Daoy (cell line): ENCODE measurements at regions not wholly inside any gene's neighbourhood (a gene's known extent, or its start where the extent isn't known, plus 50 kb on each side); places are given as distances from the start of the nearest gene placed in this dataset.

Experiments used
- DNase-seq: peaks from one replicate; pipeline ENCODE4 v3.0.0-alpha.2; 2015; ENCODE audit warnings: low read depth

DNA sequence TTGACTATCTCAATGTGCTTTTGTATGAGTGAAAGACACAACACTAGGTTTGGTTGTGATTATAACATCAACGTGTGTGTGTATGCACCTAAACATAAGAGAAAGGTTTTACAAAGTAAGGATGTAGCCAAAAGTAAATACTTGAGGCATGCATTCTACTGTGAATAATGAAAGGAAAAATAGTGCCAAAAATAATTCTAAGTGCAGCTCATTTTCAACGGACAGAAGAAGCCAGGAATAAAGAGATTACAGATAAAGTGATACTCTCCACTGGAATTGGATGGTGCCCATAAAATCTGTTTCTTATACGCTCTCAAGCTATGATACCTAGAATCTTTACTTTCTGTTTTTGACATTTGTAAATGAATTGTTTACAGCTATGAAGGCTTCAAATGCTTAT lies 135.0 kb upstream of the TMEM72 start:
- DNase-seq, result no peak

DNA sequence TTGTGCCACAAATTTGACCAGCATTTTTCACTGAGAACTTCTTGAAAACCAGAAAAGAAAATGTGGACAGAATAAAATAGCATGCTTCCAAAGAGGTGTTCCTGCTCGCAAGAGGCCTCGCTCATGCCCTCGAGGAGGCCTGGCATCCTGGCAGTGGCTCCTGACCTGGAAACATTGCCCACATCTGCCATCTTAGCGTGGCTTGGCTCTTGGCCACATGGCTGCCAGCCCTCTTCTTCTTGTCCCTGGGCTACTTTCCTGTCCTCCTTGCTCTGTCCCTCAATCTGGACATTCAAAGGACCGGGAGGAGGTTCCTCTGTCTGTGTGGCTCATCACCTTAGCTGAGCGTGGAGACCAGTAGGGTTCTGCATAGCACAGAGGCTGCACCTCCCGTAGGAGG lies 131.6 kb upstream of the TMEM72 start:
- DNase-seq, result no peak

DNA sequence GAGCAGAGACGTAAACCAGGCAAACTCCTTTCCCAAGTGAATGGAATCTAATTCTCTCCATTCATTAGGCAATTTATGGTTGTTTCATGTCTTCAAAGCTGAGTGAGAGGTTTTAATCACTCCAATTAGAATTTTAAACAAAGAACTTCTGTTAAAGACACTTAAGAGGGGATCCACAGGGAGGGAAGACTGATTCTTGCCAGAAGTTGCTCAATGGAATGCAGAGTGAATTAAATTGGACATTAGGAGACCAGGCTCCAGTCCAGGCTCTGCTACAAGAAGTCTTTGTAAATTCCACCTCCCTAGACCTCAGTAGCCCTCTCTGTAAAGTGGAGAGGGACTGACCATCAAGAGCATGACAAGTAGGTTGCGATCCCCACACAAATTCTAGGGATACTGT lies 130.7 kb upstream of the TMEM72 start:
- no peak for DNase-seq

DNA sequence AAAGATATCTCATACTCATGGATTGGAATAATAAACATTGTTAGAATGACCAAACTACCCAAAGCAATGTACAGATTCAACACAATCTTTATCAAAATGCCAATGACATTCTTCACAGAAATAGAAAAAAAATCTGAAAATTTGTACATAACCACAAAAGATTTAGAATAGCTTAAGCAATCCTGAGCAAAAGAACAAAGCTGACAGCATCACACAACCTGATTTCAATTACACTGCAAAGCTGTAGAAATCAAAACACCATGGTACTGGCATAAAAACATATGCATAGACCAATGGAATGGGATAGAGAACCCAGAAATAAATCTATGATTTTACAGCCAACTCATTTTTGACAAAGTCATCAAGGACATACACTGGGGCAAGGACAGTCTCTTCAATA lies 130.0 kb upstream of the TMEM72 start:
- DNase-seq, result no peak

DNA sequence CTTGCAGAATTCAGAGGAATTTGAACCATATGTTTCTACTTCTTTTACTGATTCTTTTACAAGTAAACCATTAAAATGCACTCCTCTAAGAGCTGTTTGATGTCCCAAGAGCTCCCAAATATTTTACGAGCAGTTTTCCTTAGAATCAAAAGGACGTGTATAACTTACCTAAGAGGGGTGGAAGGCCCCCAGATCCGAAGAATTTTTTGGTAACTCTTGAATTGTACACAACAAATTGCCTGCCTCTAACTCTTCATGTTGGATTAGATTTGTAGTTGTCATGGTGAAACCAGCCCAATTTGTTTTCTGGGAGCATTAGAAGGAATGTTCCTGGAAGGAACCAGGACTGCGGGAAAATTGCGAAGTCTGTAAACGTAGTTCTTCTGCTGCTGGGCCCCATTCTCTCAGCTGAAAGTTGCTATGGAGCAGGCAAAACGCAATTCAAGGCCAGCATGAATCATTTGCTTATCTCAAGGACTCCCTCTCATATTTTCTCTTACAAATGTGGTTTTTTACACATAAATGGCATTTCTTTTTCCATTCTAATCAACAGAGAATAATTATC lies 124.8 kb upstream of the TMEM72 start:
- no peak for DNase-seq

DNA sequence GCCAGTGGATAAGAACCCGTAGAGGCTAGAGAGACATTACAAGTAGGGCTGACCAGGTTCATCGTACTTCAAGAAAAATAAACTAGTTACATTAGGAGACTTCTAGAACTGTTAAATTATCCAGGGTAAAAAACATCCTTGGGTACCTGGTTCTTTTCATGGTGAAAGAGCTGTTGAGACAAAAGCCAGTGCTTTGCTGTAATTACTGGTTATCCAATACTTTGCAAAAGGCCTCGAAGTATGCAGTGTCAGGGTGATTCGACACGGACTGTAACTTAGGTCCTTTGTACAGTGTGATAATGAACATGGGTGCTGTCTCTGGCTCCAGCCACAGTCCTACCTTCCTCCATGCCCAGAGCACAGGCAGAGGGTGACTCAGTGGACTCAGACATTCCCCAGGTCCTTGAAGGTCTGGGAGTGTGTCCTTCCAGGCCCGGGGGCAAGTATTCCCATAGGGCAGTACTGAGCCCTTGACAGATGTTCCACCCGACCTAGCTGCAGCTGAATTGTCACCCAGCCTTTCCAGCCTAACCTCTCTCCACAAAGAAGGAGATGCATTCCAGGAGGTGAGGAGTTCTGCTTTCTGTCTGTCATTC lies 123.6 kb upstream of the TMEM72 start:
- no peak for DNase-seq

DNA sequence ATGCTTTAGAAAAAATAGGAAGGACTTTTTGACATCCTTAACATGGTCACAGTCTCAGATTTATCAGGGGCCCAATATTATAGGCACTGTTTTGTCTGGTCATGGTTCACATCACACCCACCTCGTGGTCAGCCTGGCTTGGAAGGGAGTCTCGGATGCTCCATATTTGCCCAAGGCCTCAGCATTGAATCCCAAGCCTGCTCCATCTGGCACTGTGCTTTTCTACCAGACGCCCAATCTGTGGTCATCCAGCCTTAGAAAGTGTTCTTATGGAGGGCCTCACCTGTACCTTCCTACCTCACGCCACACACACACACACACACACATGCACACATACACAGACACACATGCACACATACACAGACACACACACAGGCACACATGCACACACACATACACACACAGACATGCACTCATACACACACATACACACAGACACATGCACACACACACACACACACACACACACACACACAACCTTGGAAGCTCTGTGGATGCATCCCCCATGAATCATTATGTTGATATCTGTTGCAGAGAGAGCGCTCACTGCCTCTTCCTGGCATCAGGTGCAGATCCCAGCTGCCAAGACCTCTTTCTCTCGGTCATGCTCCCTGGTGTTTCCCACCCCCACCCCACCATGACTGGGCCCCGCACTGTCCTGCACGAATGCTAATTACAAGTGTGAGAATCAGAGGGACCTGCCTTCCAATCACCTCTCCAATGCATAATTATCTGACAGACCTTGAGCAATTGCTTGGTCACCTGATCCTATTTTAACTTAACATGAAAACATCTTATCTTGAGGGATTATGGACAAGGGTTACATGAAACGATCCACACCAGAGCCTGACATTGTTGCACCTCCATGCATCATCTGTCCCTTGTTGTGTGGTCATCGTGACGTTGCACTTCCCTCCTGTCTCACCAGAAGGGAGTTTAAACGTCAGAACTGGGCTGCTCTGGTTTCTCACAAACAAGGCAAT lies 122.7 kb upstream of the TMEM72 start:
- no peak for DNase-seq

DNA sequence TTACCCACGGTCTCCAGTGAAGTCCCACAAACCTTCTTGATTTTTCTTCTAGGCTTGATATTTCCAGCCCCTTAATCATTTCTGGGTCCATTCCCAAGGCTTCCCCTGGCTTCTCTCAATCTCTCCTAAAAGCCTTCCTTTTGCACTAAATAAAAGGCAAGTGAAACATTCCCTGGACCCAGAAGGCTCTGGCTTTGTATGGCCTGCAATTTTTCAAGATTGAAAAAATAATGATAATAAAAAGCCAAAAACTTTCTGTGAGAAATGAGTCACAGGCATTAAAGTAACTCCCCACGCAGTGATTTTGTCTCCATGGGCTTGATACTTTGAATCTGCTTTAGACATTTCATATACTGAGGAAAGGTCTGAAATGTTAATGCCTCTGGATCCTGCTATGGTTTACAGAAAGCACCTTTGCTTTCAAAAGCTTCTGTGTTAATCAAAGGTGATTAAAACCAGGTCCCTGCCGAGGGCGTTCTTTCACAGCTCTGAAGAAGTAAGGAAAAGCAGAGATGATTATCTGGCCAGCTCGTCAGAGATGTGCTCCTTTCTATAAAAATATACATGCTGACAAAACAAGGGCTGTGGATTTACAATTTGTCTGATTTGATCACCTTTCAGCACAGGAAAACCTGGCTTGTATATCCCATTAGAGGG lies 118.9 kb upstream of the TMEM72 start:
- no peak for DNase-seq

DNA sequence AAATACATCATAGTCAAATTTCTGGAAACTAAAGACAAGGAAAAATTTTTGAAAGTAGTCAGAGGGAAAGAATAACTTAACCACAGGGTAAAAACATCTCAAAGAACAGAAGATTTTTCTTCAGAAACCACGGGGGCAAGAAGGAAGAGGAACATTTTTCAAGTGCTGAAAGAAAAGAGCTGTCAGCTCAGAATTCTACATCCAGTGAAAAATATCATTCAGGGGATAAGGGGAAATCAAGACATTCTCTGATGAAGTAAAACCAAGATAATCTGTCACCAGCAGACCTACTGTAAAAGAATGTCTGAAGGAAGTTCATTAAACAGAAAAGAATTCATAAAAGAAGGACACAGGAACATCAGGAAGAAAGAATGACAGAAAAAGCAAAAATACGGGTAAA lies 111.2 kb upstream of the TMEM72 start:
- no peak for DNase-seq

DNA sequence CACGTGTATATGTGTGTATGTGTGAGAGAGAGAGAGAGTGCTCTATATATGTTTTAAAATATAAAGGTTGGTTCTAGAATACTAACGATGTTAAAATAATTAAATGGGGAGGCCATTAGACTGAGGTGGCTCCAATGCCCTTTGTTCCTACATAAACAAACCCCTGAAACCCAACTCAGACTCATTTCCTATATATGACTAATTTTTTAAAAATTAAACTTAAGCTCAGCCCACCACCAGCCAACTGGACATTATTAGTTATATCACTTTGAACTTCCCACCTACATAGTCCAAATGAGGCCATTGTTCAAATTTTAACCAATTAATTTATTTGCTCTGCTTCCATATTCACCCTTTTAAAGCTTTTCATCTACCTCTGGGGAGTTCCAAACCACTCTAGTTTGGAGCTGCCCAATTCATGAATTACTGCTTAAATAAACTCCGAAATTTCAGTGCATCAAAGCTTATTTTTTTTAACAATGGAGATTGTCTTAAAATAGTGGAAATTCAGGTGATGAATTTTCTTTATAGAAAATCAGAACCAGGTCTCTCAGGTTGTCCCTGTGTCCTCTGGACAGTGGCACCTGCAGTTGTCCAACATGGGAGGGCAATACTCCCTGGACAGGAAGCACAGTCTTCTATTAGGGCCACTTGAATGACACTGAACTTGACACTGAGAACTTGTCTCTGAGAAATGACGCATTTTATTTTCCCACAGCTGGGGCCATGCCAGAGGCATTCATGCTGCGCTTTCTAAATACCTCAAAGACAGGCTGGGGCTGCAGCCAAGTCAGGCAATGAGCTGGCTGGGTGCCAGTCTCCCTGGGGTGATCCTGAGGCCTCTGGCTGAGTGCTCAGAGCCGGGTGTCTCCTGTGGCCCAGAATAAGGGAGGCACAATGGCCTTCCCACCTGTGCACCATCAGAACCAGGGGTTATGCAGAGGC lies 109.5 kb upstream of the TMEM72 start:
- peak; percentile 93 for DNase-seq

DNA sequence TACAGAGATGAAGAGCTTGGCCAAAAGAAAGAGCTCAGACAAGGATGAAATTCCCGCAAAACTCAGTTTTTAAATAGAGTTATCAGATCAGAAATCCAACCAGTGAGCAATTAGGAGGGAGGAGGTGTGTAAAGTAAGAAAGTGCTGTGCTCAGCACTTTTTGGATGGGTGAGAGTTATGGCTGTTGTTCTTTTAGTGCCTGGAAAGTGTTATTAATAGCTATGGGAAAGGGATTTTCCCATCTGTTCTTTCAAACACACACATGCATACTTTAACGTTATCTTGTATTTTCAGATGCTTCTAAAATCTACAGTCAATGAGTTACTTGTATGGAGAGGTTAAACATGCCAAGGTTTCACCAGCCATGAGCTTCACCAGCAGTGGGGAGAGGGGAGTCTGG lies 107.3 kb upstream of the TMEM72 start:
- DNase-seq, result no peak

DNA sequence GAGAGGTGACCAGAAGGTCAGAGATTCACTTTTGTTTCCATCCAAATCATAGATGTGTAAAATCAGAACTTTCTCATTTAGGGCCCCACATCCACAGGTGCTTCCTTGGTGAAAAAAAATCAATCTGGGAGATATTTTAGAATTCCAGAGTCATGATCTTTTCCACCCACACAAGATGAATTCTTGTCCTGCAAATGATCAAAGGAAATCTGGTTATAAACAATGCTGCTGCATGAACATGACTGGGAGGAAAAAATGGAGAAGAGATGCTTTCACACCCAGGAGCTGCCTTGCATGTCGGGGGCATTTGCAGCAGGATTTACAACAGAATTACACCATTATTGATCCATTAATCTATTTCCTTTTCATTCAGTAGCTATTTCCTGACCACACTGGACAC lies 106.5 kb upstream of the TMEM72 start:
- no peak for DNase-seq

DNA sequence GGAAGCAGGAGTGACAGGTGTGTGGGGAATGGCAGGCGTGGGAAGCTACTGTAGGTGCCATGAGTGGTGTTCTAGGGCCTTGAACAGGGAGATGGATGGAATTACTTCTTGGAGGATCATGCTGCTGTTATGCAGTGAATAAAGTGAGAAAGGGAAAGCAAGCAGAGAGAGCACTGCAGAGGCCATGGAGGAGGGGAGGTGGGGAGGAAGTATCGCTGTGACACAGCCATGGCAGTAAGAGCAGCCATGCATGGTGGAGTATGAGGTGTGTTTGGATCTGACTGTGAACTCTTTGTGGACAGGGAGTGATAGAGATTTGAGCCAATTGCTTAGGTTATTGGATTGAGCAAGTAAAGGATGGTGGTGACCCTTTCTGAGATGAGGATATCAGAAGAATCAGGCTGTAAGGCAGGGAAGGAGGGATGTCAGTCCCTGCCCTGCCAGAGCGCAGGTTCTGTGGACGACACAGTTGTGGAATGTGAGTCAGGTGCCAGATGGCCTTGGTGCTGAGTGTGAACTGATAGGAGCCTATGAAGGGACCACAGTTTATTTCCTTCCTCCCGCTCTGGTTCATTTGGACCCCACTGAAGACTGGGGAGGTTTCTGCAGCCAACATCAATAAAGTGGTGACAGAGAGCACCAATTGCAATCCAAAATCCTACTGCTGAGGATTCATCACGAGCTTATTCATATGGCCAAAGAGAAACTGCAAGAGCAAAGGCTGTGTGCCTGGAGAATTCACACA lies 105.5 kb upstream of the TMEM72 start:
- peak; percentile 16 for DNase-seq

DNA sequence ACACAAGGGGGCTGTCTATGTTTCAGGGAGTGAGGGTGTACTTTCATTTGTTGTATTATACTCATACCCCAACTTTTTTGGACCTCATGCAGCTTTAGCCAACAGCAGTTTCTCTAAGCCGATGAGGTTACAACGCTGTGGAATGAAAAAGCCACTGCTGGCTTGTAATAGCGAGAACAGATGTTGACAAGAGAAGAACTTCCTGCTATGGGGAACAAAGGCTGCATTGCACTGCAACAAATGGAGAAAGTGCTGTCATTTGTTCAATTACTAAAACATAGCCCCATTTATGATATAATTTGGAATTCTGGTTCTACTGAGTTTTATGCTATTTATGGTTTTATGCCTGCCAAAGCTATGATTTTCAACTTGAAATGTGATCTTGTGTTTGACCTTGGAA lies 104.2 kb upstream of the TMEM72 start:
- no peak for DNase-seq

DNA sequence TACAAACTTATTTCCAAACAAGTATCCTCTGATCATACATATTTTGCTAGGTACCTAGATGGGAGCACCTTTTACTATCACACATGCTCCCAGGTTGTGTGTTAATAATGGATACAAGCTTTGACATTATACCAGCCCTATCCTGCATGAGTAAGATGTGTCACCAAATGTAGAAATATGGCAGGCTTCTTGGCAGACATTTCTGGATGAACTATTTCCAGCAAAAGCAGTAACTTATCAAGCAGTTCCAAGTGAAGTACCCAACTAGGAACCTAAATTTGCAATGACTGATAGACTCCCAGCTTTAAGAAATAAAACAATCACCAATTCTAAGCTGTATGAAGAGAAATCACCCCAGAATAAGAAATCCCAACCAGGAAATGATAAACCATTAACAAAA lies 103.7 kb upstream of the TMEM72 start:
- DNase-seq, result no peak

DNA sequence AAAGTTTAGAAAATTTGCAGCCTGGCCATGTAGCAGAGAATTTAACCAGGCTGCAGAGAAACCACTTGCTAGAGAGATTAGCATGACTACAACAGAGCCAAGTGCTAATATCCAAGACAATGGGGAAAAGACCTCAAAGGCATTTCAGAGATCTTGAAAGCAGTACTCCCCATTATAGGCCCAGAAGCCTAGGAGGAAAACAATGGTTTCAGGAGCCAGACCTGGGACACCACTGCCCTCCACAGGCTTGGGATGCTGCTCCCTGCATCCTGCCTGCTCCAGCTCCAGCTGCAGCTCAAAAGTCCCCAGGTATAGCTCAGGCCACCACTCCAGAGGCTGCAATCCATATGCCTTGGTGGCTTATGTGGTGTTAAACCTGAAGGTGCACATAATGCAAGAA lies 101.5 kb upstream of the TMEM72 start:
- DNase-seq, result no peak

DNA sequence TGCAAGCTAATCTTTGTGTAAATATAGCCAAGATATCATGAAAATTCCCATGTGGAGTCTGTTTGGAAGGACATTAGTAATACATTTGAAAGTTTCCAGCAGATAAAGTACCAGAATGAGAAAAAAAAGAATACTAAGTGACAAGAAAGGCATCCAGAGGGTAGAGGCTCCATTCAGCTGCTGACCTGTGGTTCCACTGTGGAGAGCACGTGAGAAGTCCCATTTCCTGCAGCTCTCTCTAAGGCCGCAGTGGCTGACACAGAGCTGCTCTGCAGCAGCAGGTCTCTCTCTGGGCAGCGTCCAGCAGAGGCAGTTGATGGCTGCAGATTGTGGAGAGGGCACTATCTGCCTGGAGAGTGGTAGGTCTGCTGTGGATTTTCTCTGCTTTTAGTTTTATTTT lies 100.1 kb upstream of the TMEM72 start:
- DNase-seq, result no peak

DNA sequence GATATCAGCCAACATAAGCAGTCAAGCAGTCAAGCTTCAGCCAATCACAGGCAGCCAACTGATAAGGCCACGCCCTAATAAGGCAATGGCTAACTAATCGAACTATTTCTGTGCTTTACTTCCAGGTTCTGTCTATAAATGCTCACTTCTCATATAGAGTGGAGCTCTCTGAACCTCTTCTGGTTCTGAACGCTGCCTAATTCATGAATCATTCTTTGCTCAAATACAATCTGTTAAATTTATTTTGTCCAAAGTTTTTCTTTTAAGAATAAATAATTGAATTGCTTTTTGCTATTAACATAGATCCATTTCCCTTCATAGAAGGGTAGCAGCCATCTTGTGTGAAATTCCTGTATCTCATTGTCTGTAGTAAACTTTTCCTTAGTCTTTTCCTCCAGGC lies 97.9 kb upstream of the TMEM72 start:
- DNase-seq, result no peak

DNA sequence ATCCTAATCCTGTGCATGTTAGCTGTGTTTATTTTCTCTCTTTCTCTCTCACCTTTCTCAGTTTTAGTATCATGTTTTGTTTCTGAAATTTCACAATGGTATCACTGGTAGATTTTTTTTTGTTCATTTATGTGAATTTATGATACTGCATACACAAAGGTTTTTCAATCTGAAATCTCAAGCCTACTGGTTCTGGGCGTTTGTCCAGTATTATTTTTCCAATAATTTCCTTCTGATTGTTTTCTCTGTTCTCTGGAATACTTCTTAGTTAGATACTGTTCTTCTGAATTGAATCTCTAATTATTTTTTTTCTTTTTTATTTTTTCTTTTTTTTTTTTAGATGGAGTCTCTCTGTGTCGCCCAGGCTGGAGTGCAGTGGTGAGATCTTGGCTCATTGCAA lies 96.2 kb upstream of the TMEM72 start:
- no peak for DNase-seq

DNA sequence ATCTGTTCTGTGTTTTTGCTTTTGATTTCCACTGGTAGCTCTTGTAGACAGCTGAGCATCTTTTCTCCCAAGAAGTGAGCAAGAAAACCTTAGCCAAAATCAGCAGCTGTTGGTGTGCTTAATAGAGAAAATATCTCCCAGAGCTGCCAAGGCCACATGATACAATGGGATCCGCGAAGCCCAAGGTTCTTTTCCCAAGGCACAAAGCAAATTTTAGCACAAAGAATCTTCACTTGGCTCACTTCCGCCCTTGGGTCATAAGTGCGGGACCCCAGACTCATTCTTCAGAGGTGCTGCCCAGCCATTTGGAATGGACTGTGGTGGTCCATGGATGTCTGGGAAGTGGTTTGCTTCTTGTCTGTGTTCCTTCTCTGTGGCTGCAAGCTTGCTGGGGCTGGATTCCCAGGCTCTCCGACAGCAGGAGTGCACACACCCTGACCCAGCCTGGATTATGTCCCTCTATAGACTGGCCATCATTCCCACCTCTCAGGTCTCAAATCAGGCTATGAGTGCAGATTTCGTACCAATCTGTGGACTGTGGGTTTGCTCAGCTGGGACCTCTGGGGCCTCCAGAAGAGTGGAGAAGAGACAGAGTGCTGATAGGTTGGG lies 93.0 kb upstream of the TMEM72 start:
- no peak for DNase-seq
